NT2/D1 (cell line): ENCODE measurements at regions not wholly inside any gene's neighbourhood (a gene's known extent, or its start where the extent isn't known, plus 50 kb on each side); places are given as distances from the start of the nearest gene placed in this dataset.

Experiments
- SUZ12 ChIP-seq: IDR thresholded peaks from 2 replicates; pipeline ENCODE4 v1.6.1; 2011; ENCODE audit not compliant: insufficient read length, insufficient read depth; ENCODE audit errors: extremely low read depth
- YY1 ChIP-seq: IDR thresholded peaks from 2 replicates; pipeline ENCODE4 v1.6.1; 2011; ENCODE audit not compliant: insufficient read length, insufficient read depth

GRCh38 chr2:144865670-144866069 is 345.8 kb upstream of the ZEB2 start:
- TF ChIP-seq YY1 (no peak), SUZ12 (no peak)
